Eye (tissue), 1 donor: ENCODE measurements at regions not wholly inside any gene's neighbourhood (a gene's known extent, or its start where the extent isn't known, plus 50 kb on each side); places are given as distances from the start of the nearest gene placed in this dataset.
"Not testable (repeated sequence)": the region's sequence is repeated elsewhere in the genome, so short reads cannot be mapped to it uniquely, and the experiment has no call there.

Source experiments
- DNase-seq: peaks from one replicate; pipeline ENCODE4 v3.0.0-alpha.2; 2015

DNA sequence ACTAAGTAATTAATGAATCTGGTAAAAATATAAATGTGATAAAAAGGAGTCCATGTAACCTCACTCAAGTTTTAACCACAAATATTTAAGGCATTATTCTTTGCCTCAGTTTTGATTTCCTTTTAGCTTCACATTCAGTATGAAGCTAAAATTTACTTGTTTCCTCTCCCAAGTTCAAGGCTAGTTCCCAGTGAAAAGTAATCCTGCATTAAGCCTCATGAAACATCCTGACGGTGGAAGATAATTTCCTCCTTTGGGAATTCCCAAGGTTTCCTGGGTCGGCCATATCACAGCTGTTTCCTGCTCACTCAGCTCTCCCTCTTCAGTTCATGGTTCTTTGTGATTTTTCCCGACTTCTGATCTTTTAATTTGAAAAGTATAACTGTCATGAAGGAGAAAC, 1256.8 kb upstream of the FLRT2 start:
- no peak for DNase-seq

DNA sequence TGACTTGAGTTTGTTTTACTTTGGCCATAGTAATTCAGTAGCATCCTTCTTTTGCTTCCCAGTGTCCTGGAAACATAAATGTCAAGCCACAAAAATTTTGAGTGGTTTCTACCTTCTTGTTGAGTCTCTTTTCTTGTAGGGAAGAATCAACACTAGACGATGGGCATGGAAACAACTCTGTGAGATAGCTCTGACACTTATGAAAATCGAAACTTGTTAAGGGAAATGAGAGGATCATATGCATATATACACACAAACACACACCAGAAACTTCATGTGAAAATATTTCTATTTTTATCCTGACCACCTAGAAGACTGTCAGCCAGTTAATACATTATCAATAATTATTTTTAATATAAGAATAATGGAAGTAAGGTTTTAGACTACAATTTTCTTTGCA, 1247.3 kb upstream of the FLRT2 start:
- DNase-seq = no peak

DNA sequence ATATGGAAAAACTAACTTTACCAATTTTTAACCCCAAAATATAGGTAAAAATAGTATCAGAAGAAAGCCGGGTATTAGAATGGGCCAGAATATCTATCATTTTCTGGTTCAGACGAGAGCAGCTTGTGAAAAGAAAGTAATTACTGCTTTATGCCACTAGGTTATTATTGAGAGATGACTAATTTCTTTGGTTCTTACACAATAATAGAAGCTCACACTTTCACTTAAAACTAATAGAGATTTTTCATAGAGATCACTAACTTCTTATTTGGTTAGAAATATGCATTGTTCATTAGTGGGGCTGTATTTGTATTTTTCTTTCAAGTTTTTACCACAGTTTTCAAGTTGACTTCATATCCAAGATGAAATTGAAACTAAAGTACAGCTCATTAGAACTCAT, 1241.2 kb upstream of the FLRT2 start:
- DNase-seq = no peak

DNA sequence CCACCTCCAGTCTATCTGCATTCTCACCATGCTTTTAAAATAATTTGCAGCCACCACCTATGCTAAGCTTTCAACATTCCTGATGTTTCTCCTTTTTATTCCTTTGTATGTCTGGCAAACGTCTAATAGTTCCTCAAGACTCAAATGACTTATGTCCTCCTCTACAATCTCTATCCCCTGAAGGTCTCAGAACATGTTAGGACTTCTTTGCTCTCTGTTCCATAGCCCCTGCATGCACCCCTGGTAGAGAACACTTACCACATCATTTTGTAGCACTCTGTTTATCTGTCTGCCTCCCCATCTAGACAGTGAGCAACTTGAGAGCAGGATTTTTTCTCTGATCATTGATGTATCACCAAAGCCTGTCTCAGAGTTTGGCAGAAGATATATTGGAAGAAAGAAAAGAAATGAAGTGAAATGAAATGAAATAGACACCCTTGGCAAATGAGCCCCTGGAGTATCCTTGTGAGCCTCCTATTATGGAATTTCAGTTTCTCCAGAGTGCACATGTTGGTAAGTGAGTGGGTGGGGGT, 1231.2 kb upstream of the FLRT2 start:
- DNase-seq = no peak

DNA sequence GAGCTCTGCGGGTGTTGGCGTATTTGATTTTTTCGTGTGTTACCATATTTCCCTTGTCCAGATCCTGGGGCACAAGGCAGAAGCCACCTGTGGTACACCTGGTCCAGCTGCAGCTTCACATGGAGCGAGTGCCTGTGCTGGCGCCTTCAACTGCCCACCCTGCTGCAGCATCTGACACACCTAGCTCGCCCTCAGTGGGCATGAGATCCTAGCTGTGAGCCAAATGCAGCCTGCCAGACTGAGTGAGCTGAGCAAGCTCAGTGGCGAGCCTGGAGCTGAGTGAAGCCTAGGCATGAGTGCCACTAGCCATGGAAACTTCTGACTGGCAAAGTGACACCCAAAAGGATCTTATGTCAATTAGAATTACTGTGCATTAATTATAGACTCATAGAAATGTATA, 1226.8 kb upstream of the FLRT2 start:
- DNase-seq = no peak

DNA sequence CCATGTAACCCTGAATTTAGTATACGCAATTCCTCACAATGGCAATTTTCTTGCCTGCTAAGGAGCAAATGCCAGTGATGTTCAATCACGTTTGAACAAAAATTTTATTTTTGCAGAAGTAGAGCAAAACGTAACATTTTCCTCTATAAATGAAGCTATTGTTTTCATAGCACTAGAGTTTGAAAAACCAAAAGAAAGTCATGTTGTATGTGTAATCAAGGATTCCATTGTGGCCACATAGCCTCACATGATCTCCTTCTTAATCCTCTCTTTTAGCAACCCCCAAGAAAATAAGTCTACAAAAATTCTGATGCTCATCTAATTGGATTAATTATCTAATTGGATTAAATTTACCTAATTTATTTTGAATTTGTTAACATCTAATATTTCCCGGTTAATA, 1217.4 kb upstream of the FLRT2 start:
- no peak for DNase-seq

DNA sequence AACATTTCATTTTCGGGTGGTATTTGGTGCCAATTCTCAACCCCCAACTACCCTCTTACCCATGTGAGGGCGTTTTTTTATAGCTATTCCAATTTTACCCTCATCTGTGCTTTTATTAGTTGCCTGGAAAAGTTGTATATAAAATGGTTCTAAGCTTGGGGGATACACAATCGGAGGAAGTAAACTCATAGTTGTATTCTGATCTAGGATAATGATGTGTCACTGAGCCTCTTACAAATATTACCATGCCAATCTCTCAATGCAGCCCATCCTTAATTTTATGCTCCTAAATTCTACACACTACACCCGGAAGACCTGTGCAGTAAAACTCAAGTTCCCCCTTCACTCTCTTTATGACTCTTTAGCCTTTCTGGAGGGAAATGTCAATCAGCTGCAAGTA, 1206.5 kb upstream of the FLRT2 start:
- DNase-seq = no peak

DNA sequence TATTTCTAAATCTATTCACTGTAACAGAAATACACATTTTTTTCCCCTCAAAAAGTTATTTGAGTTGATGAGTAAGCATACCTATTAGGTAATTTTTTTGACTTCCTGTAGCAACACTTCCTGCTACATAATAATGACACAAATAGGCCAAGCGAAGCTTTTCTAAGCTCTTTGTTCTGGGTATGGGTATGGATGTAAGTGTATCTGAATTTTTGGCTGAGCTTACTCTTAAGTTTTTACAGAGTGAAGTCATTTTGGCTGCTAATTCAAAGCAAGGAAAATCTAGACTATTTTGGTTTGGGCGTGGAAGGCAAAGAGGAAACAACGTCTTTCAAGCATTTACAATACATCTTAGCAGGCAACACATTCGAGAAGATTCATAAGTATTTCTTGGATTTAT, 1206.0 kb upstream of the FLRT2 start:
- peak; percentile 68 for DNase-seq

DNA sequence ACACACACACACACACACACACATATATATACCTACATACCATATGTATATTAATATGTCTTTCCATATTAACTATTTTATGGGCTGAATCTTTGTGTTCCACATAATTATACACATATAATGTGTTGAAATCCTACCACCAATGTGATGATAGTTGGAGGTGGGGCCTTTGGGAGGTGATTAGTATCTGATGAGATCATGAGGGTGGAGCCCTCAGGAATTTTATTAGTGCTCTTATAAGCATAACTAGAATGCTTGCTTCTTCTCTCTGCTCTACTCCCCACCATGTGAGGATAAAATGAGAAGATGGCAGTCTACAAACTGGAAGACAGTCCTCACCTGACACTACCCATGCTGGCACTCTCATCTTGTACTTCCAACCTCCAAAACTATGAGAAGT, 1193.5 kb upstream of the FLRT2 start:
- DNase-seq = no peak

DNA sequence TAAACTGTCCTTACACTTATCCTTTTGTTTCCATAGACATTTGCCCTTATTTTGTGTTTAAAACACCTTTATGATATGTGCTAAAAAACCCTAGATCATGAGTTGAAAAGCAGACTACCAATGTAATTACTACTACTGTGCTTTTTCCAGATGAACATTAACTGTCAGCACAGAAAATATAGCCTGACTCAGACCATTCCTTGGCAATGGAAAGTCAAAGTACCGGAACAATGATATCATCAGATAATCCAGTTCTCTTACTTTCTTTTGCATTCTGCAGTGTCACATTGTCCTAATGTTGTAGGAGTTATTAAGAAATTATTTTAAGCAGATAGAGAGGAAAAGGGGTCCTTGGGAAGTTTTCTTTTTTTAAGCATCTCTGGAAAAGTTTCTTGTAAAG, 1189.0 kb upstream of the FLRT2 start:
- no peak for DNase-seq

DNA sequence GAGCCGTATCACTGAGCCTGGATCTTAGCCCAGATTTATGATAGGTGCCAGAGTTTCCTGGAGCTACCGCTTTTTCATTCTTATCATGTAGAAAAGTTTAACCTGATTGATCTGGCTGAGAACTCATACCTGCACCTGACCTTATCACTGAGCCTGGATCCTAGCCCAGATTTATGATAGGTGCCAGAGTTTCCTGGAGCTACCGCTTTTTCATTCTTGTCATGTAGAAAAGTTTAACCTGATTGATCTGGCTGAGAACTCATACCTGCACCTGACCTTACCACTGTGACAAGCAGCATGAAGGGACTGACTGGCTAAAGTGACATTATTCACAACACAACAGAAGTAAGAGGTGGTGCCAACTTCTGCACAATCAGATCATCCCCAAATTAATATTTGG, 1188.1 kb upstream of the FLRT2 start:
- not testable (repeated sequence) for DNase-seq

DNA sequence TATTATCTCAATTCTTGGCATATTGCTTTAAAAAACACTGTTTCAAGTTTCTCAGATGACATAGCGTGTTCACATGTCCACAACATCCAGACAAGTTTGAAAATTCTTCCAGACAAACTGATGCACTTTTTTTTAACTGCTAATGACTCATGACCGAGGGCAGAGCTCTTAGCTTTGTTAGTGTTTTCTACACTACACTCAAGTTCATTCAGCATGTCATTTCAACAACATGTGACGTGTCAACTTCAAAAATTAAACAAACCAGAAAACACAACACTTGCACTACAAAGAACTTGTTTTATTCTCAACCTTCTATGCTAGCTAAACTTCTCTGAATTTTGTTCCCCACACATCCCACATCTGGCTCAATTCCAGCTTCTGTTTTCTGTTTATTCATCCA, 1186.3 kb upstream of the FLRT2 start:
- peak; percentile 22 for DNase-seq

DNA sequence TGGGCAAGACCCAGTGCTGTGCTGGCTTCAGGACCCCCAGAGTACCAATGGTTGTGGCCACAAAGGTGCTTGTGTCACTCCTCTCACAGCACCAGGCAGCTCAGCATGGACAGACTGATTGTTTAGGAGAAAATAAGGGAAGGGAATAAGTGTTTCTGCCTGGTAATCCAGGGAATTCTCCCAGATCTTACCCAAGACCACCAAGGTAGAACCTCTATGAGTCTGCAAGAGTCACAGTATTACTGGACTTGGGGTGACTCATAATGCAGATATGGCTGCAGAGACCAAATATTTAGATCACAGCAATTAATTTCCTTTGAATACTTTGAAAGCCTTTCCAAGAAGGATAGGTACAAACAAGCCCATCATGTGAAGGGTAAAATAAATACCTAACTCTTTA, 1178.3 kb upstream of the FLRT2 start:
- no peak for DNase-seq

DNA sequence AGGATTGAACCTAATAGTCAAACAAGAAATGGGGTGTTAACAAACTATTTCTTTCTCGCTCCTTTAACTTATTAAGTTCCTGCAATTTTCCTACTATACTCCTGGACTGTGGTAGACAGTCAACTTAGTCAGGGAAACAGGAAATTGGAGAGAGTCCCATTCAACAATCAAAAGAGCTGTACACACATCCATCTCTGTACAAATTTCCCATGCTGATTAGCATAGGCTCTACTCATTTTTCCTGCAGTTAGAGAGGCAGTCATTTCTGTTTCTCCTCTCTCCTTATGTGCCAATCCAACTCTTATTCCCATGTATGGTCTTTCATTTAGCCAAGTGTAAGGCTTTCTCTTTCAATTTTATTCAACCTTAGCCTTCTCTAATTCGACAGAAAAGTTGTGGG, 1168.5 kb upstream of the FLRT2 start:
- DNase-seq = no peak

DNA sequence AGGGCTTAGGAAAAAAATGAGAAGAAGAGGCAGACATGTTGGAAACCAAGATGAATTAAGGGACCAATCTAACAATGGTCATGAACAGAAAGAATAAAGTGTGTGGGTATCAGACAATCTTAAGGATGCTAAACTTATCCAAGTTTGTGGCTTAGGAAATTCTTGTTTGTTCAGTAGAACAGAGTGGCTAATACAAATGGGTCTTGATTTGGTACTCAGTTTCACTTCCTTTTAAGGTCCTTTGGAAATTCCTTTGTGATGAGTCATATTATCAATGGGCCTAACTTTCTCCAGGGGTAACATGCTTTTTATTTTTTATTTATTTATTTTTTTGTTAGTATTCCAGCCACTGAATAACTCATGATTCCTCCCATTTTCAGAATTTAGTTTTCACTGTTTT, 1154.7 kb upstream of the FLRT2 start:
- no peak for DNase-seq

DNA sequence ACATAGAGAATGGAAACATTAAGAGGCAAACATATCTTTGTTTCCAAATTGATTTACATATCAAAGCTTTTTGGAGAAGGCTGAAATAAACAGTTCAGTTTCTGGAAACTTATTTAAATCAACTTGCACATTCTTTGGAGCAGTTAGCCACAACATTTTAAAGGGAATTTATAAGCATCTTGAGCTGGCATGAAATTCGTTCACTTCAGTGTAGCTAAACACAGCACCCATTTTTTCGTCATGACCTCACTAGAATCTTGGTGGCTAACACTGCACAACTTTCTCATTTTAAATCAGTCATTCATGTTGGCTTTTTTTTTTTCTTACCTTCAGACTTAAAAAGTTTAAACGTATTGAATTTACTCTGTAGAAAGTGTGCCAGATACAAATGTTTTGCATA, 1139.9 kb upstream of the FLRT2 start:
- peak; percentile 4 for DNase-seq

DNA sequence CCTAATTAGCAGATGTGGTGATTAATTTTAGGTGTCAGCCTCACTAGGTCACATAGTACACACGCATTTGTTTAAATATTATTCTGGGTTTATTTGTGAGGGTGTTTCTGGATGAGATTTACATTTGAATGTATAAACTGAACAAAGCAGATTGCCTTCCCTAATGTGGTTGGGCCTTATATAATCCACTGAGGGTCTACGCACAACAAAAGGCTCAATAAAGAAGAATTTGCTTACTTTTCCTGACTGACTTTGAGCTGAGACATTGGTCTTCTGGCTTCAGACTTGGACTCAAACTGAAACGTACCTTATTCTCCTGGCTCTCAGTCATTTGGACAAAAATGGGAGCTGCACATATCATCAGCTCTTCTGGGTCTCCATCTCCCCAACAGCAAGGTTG, 1132.3 kb upstream of the FLRT2 start:
- no peak for DNase-seq

DNA sequence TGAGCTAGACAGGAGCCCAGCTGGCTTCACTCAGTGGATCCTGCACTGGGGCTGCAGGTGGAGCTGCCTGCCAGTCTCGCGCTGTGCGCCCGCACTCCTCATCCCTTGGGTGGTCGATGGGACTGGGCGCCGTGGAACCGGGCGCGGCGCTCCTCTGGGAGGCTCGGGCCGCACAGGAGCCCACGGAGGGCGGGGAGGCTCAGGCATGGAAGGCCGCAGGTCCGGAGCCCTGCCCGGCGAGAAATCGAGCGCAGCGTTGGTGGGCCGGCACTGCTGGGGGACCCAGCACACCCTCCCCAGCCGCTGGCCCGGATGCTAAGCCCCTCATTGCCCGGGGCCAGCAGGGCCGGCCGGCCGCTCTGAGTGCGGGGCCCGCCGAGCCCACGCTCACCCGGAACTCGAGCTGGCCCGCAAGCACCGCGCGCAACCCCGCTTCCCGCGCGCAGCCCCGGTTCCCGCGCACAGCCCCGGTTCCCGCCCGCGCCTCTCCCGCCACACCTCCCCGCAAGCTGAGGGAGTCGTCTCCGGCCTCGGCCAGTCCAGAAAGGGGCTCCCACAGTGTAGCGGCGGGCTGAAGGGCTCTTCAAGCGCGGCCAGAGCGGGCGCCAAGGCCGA, 1130.5 kb upstream of the FLRT2 start:
- DNase-seq = no peak

DNA sequence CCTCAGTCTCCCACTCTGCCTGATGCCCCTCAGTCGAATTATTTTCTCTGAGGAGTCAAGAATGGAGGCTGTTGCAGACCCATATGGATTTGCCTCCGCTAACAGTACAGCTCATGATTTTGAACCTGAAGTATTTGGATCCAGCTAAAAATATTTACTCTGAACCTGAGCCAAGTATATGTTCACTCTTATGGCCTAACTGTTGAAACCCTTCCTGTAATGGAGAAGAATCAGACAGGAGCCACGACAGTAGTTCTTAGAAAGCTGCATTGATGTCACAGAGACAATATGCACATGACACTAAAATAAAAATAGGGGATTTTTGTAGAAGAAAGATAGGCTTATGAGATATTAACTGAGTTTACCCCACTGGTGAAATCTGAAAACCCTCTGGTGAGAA, 1128.3 kb upstream of the FLRT2 start:
- DNase-seq = no peak

DNA sequence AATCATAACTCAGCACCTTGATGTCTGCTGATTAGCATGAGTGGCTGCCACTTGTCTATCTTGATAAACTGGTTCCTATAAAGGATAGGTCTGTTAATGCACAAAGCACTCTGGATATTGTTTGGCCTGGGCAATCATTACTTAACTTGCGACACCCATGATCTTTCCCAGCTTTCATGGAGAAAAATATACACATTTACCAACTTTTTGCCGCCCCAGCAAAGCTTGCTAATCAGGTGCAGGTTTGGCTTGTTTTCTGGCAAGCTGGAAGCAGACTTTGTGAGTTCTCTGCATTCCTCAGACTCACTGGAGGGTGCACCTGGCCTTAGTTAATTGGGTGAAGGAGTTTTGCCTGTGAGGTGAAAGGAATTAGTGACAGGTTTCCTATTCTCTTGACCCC, 1126.4 kb upstream of the FLRT2 start:
- DNase-seq = peak; percentile 41

DNA sequence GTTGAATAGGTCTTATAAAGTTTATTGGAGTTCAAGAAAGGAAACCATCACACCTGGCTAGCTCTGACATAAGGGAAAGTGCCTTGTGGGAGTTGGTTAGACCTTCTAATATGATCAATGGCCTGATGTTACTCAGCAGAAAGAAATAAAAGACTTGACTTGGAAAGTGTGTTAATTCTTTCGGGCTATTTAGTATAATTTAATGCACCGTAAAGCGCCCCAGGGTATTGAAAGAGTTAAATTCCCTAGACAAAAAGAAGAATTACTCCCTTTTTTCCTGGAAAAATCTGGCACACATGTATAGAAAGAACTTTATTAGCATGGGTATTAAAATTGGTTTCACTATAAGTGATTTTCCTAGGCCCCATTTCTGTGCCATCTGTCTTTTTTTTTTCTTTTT, 1125.7 kb upstream of the FLRT2 start:
- DNase-seq = no peak

DNA sequence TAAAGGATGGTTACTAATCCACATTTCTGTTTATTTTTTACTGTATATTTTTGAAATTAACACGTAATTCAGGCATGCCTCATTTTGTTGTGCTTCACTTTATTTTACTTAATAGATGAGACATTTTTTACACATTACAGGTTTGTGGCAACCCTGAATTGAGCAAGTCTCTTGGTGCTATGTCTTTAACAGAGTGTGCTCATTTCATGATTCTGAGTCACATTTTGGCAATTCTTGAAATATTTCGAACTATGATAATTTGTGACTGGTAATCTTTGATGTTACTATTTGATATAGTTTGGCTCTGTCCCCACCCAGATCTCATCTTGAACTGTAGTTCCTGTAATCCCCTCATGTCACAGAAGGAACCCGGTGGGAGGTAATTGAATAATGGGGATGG, 1120.5 kb upstream of the FLRT2 start:
- DNase-seq = no peak

DNA sequence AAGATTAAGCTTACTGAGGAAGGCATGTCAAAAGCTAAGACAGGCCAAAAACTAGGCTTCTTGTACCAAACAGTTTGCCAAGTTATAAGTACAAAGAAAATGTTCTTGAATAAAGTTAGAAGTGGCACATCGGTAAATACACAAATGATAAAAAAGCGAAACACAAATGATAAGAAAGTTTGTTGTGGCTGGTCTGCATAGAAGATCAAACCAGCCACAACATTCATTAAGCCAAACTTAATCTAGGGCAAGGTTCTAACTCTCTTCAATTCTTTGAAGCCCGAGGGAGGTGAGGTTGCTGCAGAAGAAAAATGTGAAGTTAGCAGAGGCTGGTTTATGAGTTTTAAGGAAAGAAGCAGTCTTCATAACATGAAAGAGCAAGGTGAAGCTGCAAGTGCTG, 1119.6 kb upstream of the FLRT2 start:
- no peak for DNase-seq

DNA sequence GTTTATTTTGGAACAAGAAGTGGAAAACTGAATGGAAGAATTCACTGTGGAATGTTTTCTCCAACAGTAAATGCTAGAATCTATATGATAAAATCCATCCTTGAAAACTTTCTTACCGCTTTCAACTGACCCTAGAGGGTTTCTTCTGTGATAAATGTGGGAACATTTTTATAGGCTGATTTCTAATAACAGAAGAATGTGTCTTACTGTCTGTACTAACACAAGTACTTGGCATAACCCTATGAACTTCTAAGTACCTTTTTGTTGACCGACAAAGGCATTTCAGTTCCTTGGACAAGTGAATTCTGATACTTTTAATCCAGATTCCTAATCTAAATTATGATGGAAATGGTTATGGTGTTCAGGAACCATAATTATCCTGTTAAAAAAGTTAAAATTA, 1109.7 kb upstream of the FLRT2 start:
- DNase-seq = peak; percentile 33

DNA sequence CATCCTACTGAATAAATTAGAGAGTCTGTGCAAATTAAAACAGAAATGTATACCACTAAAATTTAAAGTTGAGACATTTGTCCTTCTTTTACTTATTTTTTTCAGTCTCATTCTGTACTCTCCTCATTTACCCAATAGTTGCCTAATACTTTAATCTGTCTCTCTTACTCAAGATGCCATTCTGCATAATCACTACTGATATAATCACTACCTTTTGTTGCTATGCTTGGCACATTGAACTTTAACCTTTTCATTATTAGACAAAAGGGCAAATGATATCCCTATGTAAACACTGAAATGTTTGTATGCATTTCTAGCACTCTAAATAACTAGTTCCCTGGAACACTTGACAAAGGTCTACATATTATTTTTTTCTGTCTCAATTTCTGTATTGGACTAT, 1108.3 kb upstream of the FLRT2 start:
- no peak for DNase-seq

DNA sequence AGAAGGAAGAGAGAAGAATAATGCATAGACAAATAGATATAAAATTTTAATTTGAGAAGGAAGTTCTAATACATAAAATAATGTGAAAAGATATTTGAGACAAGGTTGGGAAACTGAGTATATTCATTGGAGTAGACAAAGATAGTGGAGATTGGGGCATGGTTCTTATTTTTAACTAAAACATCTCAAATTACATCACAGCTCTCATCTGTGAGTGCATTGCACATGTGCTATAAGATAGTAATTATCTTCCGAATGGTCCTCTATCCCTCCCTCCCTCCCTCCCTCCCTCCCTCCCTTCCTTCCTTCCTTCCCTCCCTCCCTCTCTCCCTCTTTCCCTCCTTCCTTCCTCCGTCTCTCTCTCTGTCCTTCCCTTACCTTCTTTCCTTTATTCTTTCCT, 1104.0 kb upstream of the FLRT2 start:
- DNase-seq = no peak
